Globus pallidus (tissue), 1 donor: ENCODE measurements at regions not wholly inside any gene's neighbourhood (a gene's known extent, or its start where the extent isn't known, plus 50 kb on each side); places are given as distances from the start of the nearest gene placed in this dataset.

Experiments
- DNase-seq: peaks from one replicate; pipeline ENCODE4 v3.0.0-alpha.2; 2015; ENCODE audit warnings: low spot score

GRCh38 chr18:46294318-46294717 lies 190.1 kb downstream of the HAUS1 start:
- DNase-seq, result no peak

GRCh38 chr18:46294751-46295150 lies 190.6 kb downstream of the HAUS1 start:
- no peak for DNase-seq

GRCh38 chr18:46295416-46295815 lies 191.2 kb downstream of the HAUS1 start:
- DNase-seq, result no peak

- no peak for DNase-seq
These were observed 192.5 kb downstream of the HAUS1 start for GRCh38 chr18:46296656-46297055.

GRCh38 chr18:46297124-46297523 lies 192.9 kb downstream of the HAUS1 start:
- DNase-seq, result no peak

GRCh38 chr18:46297621-46298020 lies 193.4 kb downstream of the HAUS1 start:
- no peak for DNase-seq

GRCh38 chr18:46298511-46298910 lies 194.3 kb downstream of the HAUS1 start:
- DNase-seq, result no peak

- DNase-seq, result no peak
These were observed 195.4 kb downstream of the HAUS1 start for GRCh38 chr18:46299465-46300008.

- DNase-seq, result no peak
These were observed 196.9 kb downstream of the HAUS1 start for GRCh38 chr18:46301081-46301480.

GRCh38 chr18:46301571-46301970 lies 197.4 kb downstream of the HAUS1 start:
- DNase-seq, result no peak

GRCh38 chr18:46302528-46303485 lies 198.6 kb downstream of the HAUS1 start:
- no peak for DNase-seq

- no peak for DNase-seq
These were observed 206.1 kb downstream of the HAUS1 start for GRCh38 chr18:46310258-46310657.

GRCh38 chr18:46310675-46311345 lies 206.6 kb downstream of the HAUS1 start:
- DNase-seq, result no peak

GRCh38 chr18:46311491-46311890 lies 207.3 kb downstream of the HAUS1 start:
- DNase-seq, result no peak

- no peak for DNase-seq
These were observed 208.0 kb downstream of the HAUS1 start for GRCh38 chr18:46312221-46312620.

- DNase-seq, result no peak
These were observed 209.3 kb downstream of the HAUS1 start for GRCh38 chr18:46313521-46313920.

- no peak for DNase-seq
These were observed 209.8 kb downstream of the HAUS1 start for GRCh38 chr18:46314011-46314410.

GRCh38 chr18:46315161-46315560 lies 211.0 kb downstream of the HAUS1 start:
- DNase-seq, result no peak

- no peak for DNase-seq
These were observed 214.2 kb downstream of the HAUS1 start for GRCh38 chr18:46318356-46318755.

GRCh38 chr18:46319783-46320182 lies 215.6 kb downstream of the HAUS1 start:
- no peak for DNase-seq

- no peak for DNase-seq
These were observed 216.1 kb downstream of the HAUS1 start for GRCh38 chr18:46320297-46320696.

- no peak for DNase-seq
These were observed 216.9 kb downstream of the HAUS1 start for GRCh38 chr18:46320928-46321711.
